OCI-LY1 (cell line): ENCODE measurements at regions not wholly inside any gene's neighbourhood (a gene's known extent, or its start where the extent isn't known, plus 50 kb on each side); places are given as distances from the start of the nearest gene placed in this dataset.

Experiments
- EZH2 ChIP-seq: fragments of 200-600 bp; sonication (generic), shearing (Covaris generic); IDR thresholded peaks from 2 replicates; pipeline ENCODE4 v1.8.0; 2017; ENCODE audit warnings: borderline replicate concordance, mixed run types, mild to moderate bottlenecking, antibody characterized with exemption, low read length, moderate library complexity, mixed read lengths
- TF ChIP-seq, protein P1 (sequence below): fragments of 200-600 bp; sonication (generic), shearing (Covaris generic); IDR thresholded peaks from 2 replicates; pipeline ENCODE4 v1.5.1; 2017; ENCODE audit warnings: mild to moderate bottlenecking, antibody characterized with exemption, low read length, moderate library complexity, mixed read lengths

DNA sequence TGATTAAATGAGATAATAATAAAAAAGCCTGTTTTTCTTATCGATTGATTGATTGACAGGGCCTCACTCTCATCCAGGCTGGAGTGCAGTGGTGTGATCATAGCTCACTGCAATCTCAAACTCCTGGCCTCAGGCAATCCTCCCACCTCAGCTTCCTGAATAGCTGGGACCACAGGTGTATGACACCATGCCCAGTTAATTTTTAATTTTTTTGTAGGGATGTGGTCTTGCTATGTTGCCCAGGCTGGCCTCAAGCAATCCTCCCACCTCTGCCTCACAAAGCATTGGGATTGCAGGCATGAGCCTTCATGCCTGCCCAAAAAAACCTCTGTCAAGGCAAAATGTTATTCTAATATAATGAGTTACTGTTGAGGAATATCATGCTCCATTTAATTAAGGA is 346.4 kb upstream of the DAB1 start:
- TF ChIP-seq, protein P1, sequence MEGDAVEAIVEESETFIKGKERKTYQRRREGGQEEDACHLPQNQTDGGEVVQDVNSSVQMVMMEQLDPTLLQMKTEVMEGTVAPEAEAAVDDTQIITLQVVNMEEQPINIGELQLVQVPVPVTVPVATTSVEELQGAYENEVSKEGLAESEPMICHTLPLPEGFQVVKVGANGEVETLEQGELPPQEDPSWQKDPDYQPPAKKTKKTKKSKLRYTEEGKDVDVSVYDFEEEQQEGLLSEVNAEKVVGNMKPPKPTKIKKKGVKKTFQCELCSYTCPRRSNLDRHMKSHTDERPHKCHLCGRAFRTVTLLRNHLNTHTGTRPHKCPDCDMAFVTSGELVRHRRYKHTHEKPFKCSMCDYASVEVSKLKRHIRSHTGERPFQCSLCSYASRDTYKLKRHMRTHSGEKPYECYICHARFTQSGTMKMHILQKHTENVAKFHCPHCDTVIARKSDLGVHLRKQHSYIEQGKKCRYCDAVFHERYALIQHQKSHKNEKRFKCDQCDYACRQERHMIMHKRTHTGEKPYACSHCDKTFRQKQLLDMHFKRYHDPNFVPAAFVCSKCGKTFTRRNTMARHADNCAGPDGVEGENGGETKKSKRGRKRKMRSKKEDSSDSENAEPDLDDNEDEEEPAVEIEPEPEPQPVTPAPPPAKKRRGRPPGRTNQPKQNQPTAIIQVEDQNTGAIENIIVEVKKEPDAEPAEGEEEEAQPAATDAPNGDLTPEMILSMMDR: no peak
- TF ChIP-seq EZH2: no peak
